ENCODE measurements at regions not wholly inside any gene's neighbourhood (a gene's known extent, or its start where the extent isn't known, plus 50 kb on each side); places are given as distances from the start of the nearest gene placed in this dataset.
A peak's percentile ranks its signal among the peaks of the same experiment; 100 is the strongest.

- Histone ChIP-seq H3K4me1 (ENCODE audit: control insufficient read depth in 1 of 2, low read depth in 2 of 2) (no peaks in the 10 kb centered on the region), H3K27me3 (replicated peaks; ENCODE audit: insufficient read depth) (no peaks in the 10 kb centered on the region), H3K9me3 (no peaks in the 10 kb centered on the region), H3K36me3 (no peaks in the 10 kb centered on the region), H3K27ac (no peak overlapping the region), H3K4me3 (no peak overlapping the region)
- no peak for ATAC-seq (ENCODE audit: insufficient number of reproducible peaks, low FRiP score, low read depth)
- DNase-seq (ENCODE audit: low spot score), result no peak
- no peak for TF ChIP-seq CTCF (IDR thresholded peaks at IDR 0.05)
These were observed 54.0 kb upstream of the ANKRD28 start for GRCh38 chr3:15851735-15852134.

- DNase-seq (ENCODE audit: low spot score), result no peak
- Histone ChIP-seq H3K4me1 (ENCODE audit: control insufficient read depth in 1 of 2, low read depth in 2 of 2) (peaks cover 5 to 24% of the 10 kb centered on the region in 2 donors), H3K27ac (peak overlapping the region; percentile 59 to 62), H3K36me3 (no peaks in the 10 kb centered on the region), H3K9me3 (no peaks in the 10 kb centered on the region), H3K27me3 (replicated peaks; ENCODE audit: insufficient read depth) (no peaks in the 10 kb centered on the region), H3K4me3 (peak overlapping the region; percentile 93)
- ATAC-seq (ENCODE audit: insufficient number of reproducible peaks, low FRiP score, low read depth), result no peak
- no peak for TF ChIP-seq CTCF (IDR thresholded peaks at IDR 0.05)
These were observed 61.0 kb upstream of the ANKRD28 start for GRCh38 chr3:15858547-15859506.

GRCh38 chr3:15859507-15860013 is 61.8 kb upstream of the ANKRD28 start:
- peak; percentile 54 for DNase-seq (ENCODE audit: low spot score)

GRCh38 chr3:15860014-15860934 is 62.5 kb upstream of the ANKRD28 start:
- Histone ChIP-seq H3K4me1 (ENCODE audit: control insufficient read depth in 1 of 2, low read depth in 2 of 2) (peaks cover 5 to 24% of the 10 kb centered on the region in 2 donors), H3K36me3 (no peaks in the 10 kb centered on the region), H3K9me3 (no peaks in the 10 kb centered on the region), H3K4me3 (peak overlapping the region; percentile 93), H3K27ac (peak overlapping the region; percentile 36 to 59), H3K27me3 (replicated peaks; ENCODE audit: insufficient read depth) (no peaks in the 10 kb centered on the region)
- ATAC-seq (ENCODE audit: insufficient number of reproducible peaks, low FRiP score, low read depth) (peak; percentile 41), DNase-seq (ENCODE audit: low spot score) (no peak)
- no peak for TF ChIP-seq CTCF (IDR thresholded peaks at IDR 0.05)

More at GRCh38 chr3:15859507-15860013, 61.8 kb upstream of the ANKRD28 start:
- ATAC-seq (ENCODE audit: insufficient number of reproducible peaks, low FRiP score, low read depth), result peak; percentile 91
- TF ChIP-seq CTCF (IDR thresholded peaks at IDR 0.05), result peak; percentile 22
- Histone ChIP-seq H3K27me3 (replicated peaks; ENCODE audit: insufficient read depth) (no peaks in the 10 kb centered on the region), H3K27ac (peak overlapping the region; percentile 59 to 62), H3K4me1 (ENCODE audit: control insufficient read depth in 1 of 2, low read depth in 2 of 2) (peaks cover 5 to 24% of the 10 kb centered on the region in 2 donors), H3K36me3 (no peaks in the 10 kb centered on the region), H3K9me3 (no peaks in the 10 kb centered on the region), H3K4me3 (peak overlapping the region; percentile 93)
